Stimulated activated CD4-positive, alpha-beta T cell treated with anti-CD3 and anti-CD28 coated beads, Interleukin-12 subunit alpha, Interleukin-12 subunit beta, amount 100 ng/mL, for 4 hours (primary cell): ENCODE measurements at regions not wholly inside any gene's neighbourhood (a gene's known extent, or its start where the extent isn't known, plus 50 kb on each side); places are given as distances from the start of the nearest gene placed in this dataset.

ENCODE experiments used
- DNase-seq: peaks from one replicate; pipeline ENCODE4 v3.0.0-alpha.2; 2020

DNA sequence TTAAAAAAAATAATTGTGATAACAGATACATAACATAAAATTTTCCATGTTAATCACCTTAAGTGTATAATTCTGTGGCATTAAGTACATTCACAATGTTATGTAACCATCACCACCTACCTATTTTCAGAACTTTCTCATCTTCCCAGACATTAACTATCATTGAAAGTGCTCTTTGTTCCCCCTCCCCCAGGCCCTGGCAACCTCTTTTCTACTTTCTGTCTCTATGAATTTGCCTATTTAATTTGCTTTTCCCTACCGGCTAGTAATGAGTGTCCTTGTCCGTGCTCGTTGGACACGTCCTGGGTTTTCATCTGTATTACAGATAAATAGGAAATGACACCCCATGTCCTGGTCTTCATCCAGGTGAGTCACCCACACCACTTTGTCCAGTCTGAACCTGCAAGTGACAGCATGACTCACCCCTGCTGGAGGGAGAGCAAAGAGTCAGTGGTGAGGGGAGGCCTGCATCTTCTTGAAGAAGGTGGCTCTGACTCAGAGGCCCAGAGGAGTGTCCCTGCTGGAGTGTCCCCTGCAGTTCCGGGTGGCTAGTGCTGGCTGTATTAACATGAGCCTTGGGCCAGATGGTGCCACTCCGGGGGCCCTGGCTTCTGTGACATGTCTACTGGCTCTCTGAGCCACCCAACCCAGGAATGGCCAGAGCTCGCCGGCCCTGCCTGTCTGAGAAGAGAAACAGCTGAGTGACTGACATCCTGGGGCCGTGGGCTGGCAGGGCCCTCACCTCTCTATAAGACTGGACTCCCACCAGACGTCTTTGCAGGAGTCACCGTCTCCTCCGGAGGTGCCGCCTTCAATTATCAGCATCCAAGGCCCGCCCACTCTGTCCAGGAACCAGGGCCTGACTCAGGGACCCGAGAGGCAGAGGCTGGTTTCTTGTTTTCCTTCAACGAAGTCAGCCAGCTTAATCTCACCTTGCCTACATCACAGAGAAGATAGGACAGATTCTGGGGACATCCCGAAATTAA, 503.2 kb upstream of the MKI67 start:
- DNase-seq = no peak

DNA sequence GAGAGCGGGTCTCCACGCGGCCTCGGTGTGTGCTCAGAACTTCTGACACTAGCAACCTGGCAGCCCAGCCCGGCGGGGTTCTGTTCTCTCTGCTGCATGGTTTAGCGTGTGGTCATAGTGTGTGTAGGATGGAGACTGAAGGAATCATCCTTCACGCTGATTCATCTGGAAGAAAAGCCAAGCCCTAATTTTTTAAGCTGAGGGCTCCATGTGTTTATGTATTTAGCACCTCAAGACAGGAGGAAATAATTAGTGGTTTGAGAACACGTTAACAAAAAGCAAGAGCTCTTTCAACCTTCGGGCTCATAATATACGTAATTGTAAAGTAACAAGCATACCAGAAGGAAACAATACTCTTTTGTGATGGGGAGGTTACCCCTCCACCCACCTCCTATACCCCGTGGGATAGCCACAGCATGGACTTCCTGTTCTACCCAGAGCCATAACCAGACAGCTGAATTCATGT, 504.6 kb upstream of the MKI67 start:
- no peak for DNase-seq

DNA sequence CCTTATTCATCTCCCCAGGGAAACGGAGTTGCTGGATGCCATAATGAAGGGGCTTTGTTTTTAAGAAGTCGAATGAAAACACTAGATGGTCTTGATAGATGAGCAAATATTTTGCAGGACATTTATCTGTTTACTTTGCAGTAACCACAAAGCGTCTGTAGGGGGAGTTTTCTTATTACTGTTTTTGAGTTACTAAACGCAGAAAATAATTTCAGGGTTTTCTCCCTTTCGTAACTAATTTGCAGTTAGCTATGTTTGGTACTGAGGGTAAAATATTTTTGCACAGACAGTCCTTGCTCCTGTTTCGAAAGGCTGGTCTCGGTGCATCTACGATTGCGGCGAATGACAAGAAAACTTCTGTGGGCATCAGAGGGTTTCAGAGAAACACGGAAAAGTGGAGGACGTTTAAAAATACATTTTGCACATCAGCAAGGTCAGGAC, 505.6 kb upstream of the MKI67 start:
- no peak for DNase-seq

DNA sequence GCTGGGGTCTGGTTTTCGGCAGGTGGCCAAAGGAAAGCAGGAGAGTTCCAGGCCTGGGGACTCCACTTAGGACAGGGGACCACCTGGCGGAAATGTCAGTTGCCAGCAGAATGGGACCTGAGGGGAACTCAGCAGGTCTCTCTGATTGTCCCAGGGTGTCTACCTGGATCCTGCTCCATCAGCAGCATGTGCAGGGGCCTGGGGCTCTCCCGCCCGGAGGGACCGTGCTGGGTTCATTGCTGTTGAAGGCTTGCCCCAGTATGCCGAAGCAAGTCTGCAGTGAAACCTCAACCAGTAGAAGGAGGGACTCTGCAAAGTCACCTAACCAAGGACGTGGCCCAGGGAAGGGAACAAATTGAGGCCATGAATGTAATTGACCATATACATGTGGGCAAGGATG, 506.5 kb upstream of the MKI67 start:
- DNase-seq = no peak

DNA sequence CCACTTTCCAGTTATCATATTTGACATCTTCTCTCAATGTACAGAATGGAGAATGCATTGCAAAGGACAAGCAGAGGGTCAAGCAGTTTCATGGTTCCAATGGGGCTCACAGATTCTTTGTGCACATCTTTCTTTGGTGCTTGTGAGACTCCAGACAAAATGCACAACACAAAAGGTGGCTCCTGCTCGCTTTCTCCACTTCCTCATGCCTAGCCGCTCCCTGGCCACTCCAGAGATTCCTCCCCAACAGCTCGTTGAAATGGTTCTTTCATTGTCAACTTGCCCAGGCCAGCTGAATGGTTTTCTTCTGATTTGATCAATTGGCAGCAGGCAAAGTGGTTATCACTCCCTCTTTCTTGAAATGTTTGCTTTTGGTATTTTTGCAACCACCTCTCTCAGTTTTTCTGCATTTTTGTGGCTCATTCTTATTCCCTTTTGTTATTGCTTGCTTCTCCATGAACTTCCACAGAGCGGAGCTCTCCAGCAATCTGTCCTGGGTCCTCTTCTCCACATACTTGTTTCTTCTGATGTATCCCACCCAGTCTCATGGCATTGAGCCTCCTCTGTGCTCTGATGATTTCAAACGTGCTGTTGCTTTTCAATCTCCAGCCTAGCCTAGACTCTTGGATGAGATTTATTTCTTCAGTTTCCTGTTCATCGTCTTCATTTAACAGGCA, 507.8 kb upstream of the MKI67 start:
- DNase-seq = no peak

DNA sequence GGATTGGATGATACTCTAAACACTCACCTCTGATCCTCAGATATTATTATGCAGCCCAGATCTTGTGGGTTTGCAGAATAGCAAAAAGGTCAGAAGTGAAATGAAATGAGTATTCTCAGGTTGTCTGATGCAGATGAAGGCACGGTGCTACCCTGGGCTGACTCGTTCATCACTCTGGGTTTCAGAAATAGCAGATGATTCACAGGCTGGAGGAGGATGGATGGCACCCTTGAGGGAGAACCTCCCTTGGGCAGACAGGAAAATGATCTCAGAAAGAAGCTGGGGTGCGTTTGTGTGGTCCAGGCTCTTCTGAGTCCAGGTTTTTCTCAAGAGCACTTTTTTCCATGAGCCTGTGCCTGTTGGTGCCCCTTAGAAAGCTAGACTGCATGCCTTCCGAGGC, 515.8 kb upstream of the MKI67 start:
- DNase-seq = no peak

DNA sequence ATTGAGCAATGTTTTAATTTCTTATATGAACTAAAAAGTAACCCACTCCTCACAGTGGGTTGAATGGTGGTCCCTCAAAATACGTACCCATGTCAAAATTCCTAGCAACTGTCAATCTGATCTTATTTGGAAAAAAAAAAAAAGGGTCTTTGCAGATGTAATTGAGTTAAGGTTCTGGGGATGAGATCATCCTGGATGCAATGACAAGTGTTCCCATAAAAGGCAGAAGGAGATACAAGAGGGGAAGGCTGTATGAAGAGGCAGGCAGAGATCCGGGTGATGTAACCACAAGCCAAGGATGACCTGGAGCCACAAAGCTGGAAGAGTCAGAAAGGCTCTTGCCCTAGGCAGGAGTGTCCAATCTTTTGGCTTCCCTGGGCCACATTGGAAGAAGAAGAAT, 516.3 kb upstream of the MKI67 start:
- DNase-seq = no peak

DNA sequence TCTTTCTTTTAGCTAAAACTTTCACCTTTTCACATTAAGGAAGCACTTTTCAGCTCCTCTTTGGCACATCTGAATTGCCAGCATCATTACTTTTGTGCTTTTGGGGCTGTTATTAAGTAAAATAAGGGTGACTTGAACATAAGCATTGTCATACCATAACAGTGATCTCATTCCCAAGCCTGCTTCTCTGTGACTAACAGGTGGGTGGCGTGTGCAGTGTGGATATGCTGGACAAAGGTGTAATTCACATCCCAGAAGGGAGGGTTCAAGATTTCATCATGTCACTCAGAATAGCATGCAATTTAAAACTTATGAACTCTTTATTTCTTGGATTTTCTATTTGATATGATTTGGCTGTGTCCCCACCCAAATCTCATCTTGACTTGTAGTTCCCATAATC, 517.4 kb upstream of the MKI67 start:
- no peak for DNase-seq

DNA sequence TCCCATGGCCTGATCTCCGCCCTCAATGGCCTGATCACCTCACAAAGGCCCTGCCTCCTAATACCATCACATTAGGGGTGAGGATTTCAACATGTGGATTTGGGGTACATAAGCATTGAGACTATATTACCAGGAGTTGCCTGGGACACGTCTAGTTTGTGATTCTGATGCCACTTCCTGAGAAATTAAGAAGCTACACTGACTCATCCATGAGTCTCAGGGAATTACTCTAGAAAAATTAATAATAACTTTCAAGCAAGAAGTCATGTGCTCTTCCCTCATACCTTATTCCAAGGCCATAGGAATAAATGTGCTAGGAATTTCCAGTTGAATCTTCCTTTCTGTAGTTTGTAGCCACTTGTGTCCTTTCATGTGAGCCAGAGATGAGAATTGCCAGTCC, 519.3 kb upstream of the MKI67 start:
- no peak for DNase-seq

DNA sequence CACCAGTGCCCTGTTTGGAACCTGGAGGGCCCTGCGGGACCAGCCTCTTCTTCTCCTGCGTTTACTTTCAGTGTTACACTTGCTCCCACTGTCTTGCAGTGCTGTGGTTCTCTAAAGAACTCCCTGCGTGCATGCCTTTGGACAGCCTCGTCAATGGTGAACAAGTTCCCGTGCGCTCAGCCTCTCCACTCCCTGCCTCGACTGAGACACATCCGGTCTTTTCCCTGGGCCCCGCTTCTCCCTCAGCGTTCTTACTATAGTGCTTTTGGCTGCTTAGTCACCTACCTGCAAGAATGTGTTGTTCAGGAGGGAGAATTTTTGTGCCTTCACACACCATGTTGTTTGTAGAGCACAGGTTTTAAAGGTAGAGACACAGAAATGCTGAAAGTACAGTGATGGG, 520.7 kb upstream of the MKI67 start:
- no peak for DNase-seq

DNA sequence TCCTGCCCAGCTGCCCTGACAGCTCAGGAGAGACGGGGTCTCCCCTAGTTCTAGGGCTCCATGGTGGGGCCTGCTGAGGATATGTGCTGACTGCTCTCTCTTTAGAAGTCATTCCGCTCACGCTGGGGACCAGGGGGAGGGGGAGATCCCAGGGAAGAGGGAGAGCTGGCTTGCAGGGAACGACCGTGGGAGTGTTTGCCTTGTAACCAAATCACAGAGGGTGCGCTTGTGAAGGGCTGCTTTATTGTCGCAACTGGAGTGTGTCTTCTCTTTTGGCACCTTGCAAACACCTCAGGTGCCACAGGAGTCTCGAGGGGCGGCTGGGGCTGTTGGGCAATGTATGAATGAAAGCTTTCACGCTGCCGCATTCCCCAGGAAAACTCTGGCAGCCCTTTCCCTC, 531.3 kb upstream of the MKI67 start:
- no peak for DNase-seq

DNA sequence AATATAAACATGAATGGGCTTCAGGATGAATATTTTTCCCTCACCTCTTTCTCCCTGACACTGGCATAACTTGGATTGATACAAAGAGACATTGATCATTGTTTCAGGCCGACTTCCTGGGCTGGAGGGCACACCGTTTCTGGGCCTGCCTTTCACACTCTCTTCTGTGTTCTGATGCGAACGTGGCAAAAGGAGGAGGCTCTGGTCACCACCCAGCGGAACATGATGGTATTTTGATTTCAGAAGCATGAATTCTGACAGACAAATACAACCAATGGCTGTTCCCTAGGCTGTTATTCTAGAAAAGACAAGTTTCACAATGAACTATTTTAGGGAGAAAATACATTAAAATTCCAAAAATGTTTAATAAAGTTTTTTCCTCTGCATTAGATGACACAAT, 534.5 kb upstream of the MKI67 start:
- no peak for DNase-seq

DNA sequence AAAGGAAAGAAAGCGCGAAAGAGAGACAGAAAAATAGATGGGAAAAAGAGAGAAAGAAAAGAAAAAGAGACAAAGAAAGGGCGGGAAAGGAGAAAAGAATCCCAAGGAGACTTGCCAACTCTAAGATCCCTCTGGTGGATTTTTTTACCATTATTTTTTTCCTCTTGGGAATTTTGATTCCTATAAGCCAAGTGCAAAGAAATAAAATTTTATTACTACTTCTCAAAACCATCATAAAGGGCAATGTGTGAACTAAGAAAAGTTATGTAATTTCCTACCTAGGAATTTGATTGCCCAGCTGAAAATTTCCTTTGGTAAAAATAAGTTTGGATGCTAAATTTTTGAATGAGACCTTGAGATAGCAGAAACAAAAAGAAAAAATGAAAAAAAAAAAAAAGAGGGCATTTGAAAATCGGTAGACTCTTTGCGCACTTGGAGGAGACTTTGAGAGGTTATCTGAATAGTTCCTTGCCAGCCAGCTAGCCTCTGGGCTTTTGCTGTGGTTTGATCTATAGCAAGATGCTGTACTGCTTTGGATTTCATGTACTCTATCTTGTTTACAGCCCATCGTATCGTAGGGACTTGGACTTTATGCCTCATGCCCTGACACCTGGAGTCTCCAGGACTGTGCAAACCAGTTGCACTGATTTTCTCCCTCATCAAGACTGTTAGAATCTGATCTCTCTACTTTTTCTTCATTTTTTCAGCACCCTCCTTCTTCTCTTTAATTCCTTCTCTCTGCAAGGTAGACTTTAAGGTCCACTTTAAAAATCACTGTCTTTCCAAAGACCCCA, 535.4 kb upstream of the MKI67 start:
- no peak for DNase-seq

DNA sequence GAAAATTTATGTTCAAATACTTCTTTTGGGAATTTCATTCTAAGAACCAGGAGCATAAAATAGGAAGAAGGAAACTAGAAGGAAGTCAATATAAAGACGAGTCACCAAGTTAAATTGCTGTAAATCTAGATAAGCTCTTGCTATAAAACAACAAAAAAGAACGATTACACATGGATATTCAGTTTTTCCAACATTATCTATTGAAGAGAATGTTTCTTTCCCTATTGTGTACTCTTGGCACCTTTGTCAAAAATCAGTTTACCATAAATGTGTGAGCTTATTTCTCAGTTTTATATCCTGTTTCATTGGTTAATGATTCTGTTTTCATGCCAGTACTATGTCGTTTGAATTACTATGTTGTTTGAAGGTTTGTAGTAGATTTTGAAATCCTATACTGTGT, 536.3 kb upstream of the MKI67 start:
- no peak for DNase-seq

DNA sequence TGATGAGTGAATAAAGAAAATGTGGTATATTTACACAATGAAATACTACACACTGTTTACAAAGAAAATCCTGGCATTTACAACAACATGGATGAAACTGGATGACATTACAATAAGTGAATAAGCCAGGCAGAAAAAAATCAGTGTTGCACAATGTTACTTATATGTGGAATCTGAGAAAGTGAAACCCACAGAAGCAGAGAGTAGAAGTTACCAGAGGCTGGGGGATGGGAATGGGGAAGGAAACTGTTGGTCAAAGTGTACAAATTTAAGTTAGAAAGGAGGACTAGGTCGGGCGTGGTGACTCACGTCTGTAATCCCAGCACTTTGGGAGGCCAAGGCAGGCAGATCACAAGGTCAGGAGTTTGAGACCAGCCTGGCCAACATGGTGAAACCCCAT, 538.5 kb upstream of the MKI67 start:
- DNase-seq = no peak

DNA sequence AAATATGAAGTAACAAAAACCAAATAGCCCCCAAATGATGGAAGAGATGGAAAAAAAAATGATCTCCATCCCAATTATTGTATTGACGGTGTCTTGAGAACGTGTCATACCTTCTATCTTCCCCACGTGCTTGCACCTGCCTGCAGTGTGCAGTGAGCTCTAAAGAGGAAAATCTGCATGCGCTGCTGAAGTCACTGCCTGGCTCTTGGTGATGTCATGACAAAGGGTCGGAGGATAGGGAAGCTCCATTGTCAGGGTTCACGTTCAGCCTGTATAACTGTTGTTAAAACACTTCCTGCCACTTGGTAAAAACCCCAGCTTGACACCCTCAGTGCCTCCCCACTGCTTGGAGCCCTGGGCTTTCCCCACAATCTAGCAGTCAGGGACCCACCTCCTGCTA, 549.2 kb upstream of the MKI67 start:
- no peak for DNase-seq

DNA sequence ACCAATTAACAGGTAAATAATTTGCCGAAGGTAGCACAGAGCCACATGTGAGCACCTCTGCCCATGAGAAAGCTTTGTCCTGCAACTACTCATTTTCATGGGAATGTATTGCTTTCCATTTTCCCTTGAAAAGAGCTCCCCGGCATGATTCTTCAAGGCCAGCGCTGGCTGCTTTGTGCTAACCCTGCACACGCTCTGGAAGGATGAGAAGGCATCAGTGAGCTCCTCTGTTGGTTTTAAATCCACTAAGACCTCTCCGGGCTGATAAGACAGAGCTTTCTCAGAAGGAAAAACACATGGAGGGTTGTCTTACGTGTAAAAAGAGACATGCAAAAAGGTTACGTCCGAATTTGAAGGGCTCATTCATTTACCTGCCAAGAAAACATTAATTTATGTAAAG, 553.9 kb upstream of the MKI67 start:
- no peak for DNase-seq

DNA sequence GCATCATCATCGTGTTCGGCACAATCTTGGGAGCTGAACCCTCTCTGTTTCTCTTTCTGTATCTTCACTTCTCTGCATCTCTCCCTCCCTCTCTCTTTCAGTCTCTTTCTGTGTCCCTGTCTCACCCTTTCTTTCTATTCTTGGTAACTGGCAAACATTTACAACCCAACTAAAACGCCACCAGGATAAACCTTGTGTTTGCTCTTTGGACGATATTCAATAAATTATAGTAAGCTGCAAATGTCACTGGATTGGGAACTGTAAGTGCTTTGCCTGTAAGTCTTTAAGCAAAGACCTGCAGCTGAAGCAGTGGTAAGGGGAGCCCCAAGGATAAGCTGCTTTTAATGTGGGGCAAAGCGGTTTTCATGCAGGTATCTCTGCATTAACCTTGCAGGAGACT, 558.0 kb upstream of the MKI67 start:
- no peak for DNase-seq

DNA sequence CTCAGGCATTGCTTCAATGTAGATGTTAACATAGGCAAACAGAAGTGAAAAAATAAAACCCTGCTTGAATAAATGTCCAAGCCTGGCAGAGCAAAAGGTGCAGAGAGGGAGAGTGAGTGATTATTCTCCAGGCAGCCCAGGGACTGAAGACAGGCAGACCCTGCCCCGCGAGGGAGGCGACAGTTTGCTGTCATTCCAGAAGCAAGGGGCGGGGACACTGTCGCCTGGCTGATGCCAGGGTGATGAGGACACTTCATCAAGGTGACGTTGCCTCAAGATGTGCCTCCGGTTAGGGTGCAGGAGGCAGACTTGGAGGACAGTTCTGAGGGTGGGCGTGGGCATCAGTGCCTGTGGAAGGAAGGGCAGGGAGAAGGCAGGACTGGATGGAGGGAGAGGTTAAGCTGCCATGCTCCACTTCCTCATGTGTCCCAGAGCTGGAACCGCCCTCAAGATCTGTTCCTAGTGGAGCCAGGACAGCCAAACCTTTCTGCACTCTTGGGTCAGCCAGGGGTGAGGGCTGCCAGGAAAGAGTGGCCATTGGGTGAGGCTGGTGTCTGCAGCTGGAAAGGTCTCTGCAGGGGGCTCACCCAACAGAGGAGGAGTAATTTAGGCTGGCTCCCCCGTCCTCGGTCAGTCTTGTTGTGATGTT, 560.5 kb upstream of the MKI67 start:
- no peak for DNase-seq

DNA sequence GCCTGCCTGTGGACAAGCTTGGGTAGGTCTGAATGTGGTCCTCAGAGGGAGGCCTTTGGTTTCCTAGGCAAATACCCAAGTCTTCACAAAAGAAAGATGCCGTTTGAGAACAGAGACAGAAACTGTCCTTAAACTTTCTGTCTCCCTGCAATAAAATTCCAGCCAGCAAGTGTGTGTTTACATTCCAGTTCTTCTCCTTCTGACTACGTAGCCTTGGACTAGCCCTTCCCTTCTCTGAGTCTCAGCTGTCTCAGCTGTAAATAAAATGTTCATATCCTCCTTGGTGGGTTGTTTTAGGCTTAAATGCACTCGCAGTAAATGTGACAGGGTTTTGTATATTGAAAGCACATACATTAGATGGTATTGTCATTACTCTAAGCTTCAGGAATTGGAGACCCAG, 561.2 kb upstream of the MKI67 start:
- DNase-seq = no peak

DNA sequence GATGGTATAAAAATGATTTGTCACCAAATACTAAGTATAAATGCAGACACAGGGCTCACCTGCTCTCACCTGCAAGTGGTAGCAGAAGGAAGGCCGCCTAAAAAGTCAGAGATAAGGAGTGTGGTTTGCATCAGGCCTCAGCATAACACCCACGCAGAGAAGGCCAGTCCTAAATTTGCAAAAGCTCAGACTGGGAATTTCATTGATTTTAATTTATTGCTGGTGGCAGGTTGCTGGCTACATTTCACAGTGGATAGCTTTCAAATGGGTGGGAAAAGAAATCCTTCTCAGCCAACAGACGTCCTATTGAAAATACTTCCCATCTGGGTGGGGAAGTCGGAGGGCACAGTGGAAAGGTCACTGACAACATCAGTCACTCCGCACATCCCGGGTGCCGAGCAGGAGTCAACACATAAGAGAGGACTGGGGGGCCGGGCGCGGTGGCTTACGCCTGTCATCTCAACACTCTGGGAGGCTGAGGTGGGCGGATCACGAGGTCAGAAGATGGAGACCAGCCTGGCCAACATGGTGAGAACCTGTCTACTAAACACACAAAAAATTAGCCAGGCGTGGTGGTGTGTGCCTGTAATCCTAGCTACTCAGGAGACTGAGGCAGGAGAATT, 561.8 kb upstream of the MKI67 start:
- no peak for DNase-seq

DNA sequence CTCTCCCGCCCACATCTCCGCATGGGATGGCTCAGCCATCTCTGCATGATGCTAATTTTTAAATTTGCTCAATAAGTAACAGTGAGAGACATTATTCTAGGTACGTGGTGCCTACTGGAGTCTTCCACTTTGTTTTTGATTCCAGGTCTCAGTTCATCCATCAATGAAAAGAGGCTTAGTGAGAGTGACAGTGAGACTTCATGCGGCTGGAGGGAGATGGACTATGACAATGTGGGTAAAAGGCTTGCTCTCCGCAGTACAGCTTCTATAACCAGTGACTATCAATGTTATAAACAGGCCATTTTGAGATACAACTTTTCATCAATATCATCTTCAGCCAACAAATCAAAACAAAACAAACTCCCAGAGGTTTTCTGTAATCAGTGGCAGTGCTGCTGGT, 563.4 kb upstream of the MKI67 start:
- DNase-seq = no peak
